GM12872 (cell line): ENCODE measurements at regions not wholly inside any gene's neighbourhood (a gene's known extent, or its start where the extent isn't known, plus 50 kb on each side); places are given as distances from the start of the nearest gene placed in this dataset.

ENCODE experiments used
- TF ChIP-seq, protein P1 (sequence below): IDR thresholded peaks from 3 replicates; pipeline ENCODE4 v1.5.1; 2011; ENCODE audit warnings: low read depth, mild to moderate bottlenecking, low read length, moderate library complexity; ENCODE audit not compliant: insufficient read depth

DNA sequence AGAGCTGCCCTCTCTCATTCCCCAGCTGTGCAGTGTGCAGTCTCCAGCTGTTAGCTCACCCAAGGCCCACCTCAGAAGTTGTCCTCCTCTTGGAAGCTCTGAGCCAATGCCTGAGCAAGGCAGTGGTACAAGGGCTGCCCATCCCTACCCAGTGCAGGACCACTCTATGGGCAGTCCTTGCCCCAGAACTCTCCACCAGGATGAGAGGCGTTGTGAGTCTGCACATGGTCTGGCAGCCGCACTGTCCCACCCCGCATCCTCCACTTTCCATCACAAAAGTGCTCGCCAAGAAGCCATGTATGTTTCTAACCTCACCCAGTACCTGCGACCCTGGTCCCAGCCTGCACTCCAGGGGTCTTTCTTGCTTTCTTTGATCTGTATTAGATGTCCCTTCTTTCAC is 175.1 kb upstream of the PMEPA1 start:
- TF ChIP-seq, protein P1, sequence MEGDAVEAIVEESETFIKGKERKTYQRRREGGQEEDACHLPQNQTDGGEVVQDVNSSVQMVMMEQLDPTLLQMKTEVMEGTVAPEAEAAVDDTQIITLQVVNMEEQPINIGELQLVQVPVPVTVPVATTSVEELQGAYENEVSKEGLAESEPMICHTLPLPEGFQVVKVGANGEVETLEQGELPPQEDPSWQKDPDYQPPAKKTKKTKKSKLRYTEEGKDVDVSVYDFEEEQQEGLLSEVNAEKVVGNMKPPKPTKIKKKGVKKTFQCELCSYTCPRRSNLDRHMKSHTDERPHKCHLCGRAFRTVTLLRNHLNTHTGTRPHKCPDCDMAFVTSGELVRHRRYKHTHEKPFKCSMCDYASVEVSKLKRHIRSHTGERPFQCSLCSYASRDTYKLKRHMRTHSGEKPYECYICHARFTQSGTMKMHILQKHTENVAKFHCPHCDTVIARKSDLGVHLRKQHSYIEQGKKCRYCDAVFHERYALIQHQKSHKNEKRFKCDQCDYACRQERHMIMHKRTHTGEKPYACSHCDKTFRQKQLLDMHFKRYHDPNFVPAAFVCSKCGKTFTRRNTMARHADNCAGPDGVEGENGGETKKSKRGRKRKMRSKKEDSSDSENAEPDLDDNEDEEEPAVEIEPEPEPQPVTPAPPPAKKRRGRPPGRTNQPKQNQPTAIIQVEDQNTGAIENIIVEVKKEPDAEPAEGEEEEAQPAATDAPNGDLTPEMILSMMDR = no peak

DNA sequence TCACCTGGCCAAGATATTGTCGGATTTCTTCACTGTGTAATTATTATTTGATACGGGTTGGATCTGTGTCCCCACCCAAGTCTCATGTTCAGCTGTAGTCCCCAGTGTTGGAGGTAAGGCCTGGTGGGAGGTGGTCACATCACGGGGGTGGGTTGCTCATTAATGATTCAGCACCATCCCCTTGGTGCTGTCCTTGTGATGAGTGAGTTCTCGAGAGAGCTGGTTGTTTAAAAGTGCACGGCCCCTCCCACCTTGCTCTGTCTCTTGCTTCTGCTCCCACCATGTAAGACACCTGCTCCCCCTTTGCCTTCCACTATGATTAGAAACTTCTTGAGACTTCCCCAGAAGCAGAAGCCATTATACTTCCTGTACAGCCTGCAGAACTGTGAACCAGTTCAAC is 173.9 kb upstream of the PMEPA1 start:
- TF ChIP-seq, protein P1 = no peak

DNA sequence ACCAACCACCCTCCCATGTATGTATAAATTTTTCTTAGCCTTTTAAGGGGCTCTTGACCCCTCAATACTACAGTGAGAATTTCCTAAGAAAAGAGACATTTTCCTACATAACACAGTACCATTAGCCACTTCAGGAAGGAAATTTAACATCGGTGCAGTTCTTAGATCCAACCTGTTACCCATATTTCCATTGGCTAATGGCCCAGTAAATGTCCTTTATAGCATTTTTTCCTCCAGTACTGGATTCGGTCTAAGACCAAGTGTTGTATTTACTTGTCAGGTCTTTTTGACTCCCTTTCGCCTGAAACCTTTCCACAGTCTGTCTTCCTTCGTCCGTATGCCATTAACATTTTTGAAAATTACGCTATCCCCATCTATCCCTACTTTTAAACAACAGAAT is 173.4 kb upstream of the PMEPA1 start:
- TF ChIP-seq, protein P1 = no peak

DNA sequence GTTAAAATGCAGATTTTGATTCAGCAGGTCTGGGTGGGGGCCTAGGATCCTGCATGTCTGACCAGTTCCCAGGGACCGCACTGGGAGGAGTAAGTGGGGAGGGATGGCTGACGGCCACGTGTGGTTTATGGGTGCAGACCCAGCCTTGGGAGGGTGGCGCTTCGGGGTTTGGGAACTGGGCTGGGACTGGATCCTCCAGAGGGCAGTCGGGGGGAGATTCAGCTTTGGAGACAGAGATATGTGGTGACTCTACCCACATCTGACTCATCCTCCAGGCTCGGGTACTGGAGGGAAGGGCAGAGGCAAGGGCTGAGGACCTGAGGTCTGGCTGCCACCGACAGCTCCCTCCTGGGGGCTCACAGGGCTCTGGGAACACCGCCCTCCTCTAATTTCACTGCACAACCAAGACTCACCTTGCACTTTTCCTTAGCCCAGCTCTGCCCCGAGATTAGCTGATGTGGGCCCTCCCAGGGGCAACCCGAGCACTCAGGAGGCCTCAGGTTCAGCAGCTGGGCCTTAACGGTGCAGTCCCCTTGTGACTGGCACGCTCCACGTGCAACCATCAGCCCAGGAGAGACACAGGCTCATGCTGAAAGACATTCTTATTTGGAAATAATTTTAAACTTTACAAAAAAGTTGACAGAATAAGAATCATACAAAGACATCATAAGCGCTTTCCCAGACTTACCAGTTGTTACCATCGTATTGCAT is 172.8 kb upstream of the PMEPA1 start:
- TF ChIP-seq, protein P1 = no peak

DNA sequence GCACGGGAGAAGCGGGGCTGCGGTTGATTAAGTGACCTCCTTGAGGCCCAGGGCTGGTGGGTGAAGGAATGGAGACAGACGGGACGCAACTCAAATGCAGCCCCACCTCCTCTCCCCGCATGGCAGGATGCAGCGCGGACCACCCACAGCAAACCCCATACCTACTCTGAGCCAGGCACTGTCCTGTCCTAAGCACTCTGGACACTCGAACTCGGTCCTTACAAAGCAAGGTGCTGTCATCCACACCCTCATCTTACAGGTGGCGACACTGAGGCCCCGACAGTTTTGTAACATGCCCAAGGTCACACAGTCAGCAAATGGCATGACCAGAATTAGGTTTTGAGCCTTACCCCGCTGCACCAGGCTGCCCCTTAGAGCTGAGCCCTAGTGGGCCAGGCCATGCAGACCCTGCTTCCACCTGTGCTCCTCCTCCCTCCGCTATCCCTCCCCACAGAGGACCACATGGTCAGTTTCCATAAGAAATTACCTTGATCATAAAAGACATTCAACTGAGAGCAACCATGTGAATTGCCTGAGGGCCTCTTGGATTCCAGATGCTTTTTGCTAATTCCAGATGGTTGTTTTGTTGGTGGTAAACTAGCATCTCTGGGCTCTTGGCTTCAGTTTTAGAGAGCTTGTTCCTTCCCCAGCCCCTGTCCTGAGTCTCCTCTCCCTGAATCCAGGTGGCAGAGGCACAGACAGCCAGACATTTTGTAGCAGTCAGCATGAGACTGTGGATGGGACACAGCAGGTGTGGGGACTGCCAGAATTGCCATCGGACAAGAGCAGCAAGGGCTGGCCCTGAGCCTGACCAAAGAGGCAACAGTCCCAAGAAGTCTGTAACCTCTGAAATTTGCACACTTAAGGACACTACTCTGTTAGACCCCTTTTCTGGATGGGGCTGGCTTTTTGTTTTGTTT is 171.9 kb upstream of the PMEPA1 start:
- TF ChIP-seq, protein P1 = no peak

DNA sequence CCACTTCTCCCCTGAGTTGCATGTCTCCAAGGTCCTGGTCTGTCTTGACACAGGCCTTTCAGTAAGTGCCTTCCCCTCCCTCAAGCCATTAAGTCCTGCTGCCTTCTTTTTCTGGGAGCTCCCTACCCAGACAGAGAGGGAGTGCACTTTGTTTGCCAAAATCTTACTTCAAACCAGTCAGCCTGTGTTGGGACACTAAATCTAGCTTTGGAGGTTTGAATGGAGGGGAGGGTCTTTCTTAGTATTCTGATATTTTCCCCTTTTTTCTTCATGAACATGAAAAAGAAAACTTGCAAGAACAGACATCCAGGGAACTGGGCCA is 170.7 kb upstream of the PMEPA1 start:
- TF ChIP-seq, protein P1 = no peak

DNA sequence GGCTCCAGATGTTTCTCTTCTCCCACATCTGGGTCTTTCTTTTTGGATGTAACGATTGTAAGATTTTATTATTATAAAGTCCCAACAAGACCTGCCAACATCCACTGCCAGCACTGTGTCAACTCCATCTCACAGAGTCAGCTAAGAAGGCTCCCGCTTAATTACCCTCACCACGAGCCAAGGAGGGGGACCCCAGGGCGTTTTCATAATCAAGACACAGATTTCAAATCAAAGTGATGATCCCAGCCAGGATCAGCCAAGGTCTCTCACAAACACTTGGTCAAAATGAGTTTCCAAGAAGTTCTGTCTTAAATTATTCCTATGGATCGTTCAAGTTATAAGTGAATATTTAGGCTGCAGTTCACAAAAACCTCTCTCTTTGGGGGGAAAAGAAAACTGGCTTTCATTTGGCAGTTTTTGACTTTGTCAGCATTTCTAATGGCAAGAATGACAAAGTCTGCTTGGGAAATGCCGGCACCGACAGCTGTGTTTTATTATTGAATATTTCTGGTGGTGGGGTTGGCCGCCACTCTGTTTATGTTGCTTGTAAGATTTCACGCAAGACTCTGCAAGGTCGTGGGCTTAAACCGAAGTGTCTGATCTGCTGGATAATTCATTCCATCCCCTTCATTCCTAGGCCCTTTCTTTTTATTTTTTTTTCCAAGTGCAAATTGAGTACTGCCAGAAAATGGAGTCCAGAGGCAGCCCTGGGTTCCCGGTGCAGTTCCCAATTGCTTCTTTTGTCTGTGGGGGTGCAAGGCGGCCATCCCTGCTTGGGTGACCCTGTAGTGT is 170.2 kb upstream of the PMEPA1 start:
- TF ChIP-seq, protein P1 = no peak
